Uterus (tissue), 2 donors: ENCODE measurements at regions not wholly inside any gene's neighbourhood (a gene's known extent, or its start where the extent isn't known, plus 50 kb on each side); places are given as distances from the start of the nearest gene placed in this dataset.

Source experiments
- POLR2A ChIP-seq, 2 donors: fragments of 450-650 bp; IDR thresholded peaks; one replicate each; pipeline ENCODE4 v1.6.1; 2016; ENCODE audit warnings: antibody characterized with exemption in 2 of 2, mild to moderate bottlenecking in 1 of 2, moderate library complexity in 1 of 2
- TF ChIP-seq, protein P1 (sequence below), 4 experiments: fragments of 200-600 bp in 2 of 4; fragments of 450-650 bp in 2 of 4; sonication (generic) in 2 of 4; IDR thresholded peaks; one replicate each; pipeline ENCODE4 v1.5.1; 2016 to 2019; ENCODE audit warnings: antibody characterized with exemption in 4 of 4, mild to moderate bottlenecking in 2 of 4, moderate library complexity in 1 of 4

DNA sequence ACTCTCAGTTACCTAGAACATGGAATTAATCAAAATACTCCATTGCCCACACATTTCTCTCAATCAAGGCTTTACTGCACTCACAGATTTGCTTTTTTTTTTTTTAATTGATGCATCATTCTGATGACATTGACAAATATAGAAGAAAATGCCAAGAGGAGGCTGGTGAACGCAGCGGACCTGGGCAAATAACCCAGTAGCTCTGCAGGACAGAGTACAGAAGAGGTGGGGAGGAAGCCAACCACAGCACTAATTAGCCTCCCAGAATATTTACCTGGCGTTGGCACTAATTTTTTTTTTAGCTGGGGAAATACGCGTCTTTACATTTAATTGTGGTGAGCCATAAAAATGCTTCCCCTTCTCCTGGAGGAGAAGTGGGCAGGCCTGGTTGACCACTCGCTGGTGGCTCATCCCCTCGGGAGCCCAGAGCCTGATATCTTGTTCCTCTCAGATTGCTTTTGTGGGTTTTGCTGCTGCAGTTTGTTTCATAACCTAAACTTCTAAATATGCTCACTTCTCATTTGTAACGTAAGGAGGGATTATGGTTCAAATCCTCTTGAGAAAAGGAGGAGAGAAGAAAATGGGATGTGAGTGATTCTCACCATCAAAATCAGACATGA is 165.8 kb upstream of the EPB41L3 start:
- TF ChIP-seq POLR2A (IDR thresholded peaks at IDR 0.05) = no peak
- TF ChIP-seq, protein P1, sequence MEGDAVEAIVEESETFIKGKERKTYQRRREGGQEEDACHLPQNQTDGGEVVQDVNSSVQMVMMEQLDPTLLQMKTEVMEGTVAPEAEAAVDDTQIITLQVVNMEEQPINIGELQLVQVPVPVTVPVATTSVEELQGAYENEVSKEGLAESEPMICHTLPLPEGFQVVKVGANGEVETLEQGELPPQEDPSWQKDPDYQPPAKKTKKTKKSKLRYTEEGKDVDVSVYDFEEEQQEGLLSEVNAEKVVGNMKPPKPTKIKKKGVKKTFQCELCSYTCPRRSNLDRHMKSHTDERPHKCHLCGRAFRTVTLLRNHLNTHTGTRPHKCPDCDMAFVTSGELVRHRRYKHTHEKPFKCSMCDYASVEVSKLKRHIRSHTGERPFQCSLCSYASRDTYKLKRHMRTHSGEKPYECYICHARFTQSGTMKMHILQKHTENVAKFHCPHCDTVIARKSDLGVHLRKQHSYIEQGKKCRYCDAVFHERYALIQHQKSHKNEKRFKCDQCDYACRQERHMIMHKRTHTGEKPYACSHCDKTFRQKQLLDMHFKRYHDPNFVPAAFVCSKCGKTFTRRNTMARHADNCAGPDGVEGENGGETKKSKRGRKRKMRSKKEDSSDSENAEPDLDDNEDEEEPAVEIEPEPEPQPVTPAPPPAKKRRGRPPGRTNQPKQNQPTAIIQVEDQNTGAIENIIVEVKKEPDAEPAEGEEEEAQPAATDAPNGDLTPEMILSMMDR (IDR thresholded peaks at IDR 0.05) = no peak
